ENCODE measurements at regions not wholly inside any gene's neighbourhood (a gene's known extent, or its start where the extent isn't known, plus 50 kb on each side); places are given as distances from the start of the nearest gene placed in this dataset.

DNA sequence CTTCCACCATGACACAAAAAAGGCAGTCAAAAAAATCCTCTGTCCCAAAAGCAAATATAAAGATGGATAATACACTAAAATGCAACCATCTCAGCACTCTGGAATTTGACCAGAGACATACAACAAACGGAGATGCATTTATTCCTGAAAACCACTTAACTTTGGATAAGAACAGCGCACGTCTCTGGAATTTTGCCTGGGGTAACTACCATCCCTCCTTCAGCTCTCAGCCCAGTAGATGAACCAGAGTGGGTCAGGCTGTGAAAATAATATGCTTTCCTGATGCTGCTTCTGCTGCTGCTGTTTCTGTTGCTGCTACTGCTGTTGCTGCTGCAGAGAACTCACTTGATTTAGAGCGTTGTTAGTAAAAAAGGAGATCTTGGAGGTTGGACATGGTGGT lies 133.8 kb upstream of the ACVR2A start:
- DNase-seq (ENCODE audit: low read depth in 2 of 2), result no peak

DNA sequence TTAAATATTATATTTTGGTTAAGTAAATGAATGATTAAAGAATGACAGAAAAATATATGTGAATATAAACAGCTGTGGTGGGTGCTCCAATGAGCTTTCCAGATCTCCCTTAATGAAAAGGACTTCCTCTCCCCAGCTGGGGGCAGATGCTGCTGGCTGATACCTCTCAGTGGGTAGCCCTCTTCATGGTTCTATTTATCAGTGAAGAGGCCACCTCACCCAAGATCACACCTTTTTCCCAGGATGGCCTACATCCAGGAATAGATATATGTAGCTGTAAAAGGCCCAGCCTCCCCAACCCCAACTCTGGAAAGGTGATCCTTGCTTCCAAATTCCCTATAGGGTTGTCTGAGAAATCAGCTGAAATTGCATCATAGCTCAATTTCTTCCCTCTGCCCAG lies 135.2 kb upstream of the ACVR2A start:
- DNase-seq (ENCODE audit: low read depth in 2 of 2), result no peak

DNA sequence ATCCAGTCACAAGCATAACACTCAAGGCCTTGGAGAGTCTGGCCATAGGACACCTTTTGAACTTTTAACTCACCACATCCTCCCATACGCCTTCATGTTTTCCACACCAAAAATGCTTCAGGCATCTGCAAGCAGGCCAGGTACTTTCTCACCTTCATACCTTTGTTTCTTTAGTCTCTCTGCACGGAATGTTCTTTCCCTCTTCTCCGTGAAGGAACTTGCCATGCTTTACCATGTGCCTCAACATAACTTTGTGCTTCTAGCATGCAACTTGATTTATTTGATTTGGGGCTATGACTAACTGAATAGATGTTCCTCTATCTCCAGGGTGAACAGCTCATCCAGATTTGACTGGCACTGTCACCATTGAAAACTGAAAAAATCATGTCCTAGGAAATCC lies 141.7 kb upstream of the ACVR2A start:
- no peak for DNase-seq (ENCODE audit: low read depth in 2 of 2)

DNA sequence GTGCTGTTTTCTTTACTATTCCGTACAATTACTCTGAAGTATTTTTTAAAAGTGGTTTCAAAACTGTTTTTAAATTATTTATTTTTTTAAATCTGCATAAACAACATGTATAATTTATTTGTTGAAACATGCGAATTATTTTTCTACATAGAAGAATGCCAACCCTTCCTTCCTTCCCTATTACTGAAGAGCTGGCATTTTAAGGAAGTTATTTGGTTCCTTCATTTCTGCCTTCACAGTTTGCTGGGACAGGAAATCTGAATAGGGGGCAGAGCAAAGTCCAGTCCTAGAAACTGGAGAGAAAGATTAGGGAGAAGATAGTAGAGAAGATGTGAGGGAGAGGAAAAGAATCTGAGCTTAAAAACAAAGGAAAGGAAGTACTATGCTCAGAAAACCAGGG lies 146.7 kb upstream of the ACVR2A start:
- no peak for DNase-seq (ENCODE audit: low read depth in 2 of 2)

DNA sequence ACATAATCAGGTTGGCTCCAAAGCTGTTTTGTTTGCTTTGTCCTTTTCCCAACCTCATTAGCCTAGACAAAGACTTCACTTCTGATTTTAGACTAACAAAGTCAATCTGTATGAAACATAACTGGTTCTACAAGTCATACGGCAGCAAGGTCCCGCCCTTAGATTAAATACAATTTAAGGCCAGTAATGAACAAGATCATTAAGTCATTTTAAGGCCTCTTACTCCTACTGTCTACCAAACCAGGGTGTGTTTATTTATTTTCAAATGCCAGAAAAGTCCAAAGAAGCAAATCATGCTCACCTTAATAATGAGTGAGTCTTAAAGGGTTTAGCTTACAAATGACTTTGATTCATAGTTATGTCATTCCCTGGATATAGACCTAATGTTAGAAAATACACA lies 148.4 kb upstream of the ACVR2A start:
- no peak for DNase-seq (ENCODE audit: low read depth in 2 of 2)

DNA sequence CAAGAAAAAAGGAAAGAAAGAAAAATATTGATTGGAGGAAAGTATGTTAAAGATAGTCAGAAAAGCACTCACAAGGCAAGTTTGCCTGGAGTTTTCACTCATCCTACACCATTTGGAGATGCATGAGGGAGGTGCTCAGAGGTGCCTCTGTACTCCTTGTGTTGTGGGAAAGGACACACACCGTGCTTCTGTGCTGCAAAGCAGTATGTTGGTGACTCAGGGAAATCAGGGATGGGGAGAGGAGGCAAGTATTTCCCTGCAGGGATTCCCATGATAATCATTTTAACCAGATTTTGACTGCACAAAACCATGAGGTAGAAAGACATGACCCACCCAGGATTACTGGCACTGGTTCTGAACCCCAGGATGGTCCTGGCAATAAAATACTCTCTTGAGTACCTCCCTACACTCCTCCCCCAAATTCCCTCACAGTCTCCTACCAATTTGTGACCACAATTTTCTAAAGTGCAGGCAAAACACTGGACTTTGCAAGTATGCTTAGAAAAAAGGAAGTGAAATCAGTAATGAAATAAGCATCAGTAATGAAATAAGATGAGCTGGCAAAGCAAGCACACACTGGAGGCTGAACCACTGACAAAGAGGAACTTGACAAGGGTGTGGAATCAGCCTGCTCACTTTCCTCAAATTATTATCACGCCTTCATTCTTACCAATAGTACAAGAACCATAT lies 155.5 kb upstream of the ACVR2A start:
- DNase-seq (ENCODE audit: low read depth in 2 of 2), result no peak

DNA sequence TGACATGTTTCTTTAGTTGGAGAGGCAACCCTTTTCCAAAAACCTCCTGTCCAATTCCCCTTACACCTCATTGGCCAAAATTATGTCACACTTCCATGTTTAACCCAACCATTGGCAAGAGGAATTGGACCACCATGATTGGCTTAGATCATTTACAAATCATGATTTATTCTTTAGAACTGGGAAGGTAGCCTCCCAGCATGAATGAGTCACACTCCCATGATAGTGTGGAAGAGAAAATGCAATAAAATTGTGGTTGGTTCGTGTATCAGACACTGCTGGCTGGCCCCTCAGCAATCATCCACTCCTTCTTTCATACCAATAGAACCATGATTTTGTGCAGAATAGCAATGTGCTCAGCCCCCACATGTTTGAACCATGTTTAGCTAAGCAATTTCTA lies 156.6 kb upstream of the ACVR2A start:
- DNase-seq (ENCODE audit: low read depth in 2 of 2), result no peak

DNA sequence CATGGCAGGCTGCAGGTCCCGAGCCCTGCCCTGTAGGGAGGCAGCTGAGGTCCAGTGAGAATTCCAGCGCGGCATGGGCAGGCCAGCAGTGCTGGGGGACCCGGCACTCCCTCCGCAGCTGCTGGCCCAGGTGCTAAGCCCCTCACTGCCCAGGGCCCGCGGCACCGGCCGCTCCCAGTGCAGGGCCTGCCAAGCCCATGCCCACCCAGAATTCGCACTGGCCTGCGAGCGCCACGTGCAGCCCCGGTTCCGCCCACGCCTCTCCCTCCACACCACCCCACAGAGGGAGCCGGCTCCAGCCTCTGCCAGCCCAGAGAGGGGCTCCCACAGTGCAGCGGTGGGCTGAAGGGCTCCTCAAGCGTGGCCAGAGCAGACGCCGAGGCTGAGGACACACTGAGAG lies 158.5 kb upstream of the ACVR2A start:
- DNase-seq (ENCODE audit: low read depth in 2 of 2), result no peak

DNA sequence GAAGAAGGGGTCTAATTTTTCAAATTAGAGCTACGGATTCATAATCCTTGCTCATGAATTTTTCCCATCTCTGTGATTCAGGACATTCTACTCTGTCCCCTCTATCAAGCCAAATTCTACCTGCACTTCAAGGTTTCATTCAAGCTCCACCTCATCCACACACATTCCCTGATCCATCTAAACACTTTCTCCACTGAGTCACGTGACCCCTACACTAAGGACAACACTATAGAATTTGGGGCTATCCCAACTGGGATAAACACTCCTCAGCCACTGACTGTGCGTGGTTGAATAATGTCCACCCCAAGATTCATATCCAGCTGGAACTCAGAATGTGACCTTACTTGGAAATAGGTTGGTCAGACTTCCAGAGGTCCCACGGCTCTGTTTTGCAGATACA lies 159.9 kb upstream of the ACVR2A start:
- DNase-seq (ENCODE audit: low read depth in 2 of 2), result no peak

DNA sequence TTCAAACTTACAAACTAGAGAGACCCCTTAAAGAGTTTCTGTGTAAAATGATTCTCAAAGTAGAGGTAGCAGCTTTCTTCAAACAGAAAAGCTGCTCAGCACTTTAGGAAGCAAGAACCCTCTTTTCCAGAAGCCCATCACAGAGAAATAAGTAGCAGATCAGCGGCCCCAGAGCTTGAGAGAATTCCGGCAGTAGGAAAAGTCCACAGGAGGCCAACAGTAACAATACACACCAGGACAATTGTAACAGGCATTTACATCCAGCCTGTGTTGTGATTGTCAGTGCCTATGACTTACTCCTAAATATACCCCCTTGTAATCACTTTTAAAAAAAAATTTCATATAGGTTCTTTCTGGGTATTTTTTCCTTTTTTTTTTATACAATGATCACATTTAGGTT lies 161.4 kb upstream of the ACVR2A start:
- DNase-seq (ENCODE audit: low read depth in 2 of 2), result no peak

DNA sequence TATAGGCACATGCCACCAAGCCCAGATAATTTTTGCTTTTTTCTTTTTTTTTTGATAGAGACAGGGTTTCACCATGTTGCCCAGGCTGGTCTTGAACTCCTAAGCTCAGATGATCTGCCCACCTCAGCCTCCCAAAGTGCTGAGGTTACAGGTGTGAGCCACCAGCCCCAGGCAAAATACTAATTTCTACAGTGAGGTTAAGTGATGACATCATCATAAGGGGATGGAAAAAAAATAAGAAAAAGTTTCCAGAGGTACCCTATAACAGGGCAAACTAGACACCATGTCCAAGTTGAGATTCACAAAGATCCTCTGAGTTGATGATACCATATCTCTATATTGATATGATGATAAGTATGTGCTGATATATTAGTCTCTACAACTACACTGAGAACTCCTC lies 163.7 kb upstream of the ACVR2A start:
- no peak for DNase-seq (ENCODE audit: low read depth in 2 of 2)

DNA sequence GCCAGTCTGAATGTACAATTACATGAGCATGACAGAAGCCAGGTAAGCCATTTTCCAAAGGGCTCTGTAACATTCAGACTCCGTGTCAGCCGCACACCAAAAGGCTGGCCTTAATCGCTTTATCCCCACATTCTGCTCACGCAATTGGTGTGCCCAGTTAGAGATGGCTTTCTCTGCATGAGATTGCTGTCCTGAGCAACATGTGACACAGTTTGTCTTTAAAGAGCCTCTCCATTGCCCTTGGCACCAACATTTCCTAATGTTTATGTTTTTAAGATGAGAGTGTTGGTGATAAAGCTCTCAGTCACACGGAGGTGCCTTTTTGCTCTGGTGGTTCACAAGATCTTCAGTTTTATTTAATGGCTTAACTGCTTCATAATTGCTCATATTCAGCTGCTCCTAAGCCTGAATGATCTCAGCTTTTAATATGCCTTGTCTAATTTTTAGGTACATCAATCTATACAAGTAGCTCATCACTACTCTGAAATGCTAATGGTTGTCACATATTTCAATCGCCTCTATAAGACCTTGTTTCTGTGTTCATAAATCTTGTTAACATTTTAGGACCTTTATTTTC lies 164.8 kb upstream of the ACVR2A start:
- no peak for DNase-seq (ENCODE audit: low read depth in 2 of 2)

DNA sequence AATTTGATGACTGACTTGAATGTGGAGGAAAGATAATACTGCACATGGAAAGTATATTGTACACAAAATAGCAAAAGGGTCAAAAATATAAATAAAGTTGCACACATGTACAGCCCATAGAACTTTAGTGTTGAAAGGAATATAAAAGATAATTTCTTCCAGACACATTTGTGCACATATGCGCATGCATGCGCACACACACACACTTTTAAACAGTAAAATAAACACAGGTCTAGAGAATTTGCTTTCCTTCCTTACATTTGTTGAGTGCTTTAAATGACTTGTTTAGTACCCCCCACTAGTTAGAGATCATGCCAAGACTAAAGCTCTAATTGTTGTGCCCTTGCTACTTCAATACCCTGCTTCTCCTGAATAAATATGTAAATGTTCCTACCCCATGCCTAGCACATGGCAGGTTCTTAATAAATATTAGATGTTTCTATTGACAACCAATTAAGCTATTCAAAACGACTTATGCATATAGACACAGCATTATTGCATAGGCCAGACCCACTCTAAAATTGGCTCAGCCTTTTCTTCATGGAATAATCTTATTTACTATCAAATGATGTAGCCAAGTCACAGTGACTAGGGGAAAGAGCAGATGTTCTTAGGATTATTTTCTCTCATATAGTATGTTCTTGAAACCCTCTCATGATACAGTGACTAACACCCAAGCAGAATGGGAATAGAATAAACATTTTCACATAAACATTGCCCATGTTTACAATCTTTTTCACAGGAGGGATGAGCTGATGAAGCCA lies 165.5 kb upstream of the ACVR2A start:
- DNase-seq (ENCODE audit: low read depth in 2 of 2), result no peak

DNA sequence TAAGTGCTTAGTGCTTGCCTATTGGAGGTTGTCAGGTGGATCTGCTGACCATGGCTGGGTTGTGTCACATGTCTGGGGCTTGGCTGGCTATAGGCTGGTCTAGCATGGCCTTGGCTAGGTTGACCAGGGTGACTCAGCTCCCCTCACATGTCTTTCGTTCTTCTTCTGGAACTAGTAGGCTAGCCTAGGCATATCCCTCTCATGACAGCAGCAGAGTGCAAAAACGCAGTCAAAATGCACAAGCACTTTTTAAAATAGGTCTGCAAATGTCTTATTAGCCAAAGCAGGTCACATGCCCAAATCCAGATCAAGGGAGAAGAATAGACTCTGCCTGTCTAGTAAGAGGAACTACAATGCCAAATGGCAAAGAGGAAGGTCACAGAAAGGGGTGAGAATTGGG lies 179.7 kb upstream of the ACVR2A start:
- no peak for DNase-seq (ENCODE audit: low read depth in 2 of 2)

DNA sequence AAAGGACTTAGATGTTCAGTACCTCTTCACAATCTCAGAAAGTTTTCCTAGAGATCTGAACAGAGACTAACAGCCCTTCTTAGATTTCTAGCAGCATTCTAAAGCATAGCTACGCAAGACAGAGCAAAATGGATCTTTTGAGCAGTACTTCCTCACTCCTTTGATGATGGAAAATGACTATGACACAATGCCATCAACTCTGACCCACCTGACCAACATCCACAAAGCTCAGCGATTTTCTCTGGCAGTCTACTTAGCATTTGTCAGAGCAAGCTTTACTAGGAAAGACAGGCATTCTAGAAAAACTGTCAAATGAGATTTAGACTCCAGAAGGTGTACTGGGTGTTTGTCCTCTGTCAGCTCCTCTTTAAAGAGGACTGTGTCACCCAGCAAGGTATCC lies 180.9 kb upstream of the ACVR2A start:
- no peak for DNase-seq (ENCODE audit: low read depth in 2 of 2)

DNA sequence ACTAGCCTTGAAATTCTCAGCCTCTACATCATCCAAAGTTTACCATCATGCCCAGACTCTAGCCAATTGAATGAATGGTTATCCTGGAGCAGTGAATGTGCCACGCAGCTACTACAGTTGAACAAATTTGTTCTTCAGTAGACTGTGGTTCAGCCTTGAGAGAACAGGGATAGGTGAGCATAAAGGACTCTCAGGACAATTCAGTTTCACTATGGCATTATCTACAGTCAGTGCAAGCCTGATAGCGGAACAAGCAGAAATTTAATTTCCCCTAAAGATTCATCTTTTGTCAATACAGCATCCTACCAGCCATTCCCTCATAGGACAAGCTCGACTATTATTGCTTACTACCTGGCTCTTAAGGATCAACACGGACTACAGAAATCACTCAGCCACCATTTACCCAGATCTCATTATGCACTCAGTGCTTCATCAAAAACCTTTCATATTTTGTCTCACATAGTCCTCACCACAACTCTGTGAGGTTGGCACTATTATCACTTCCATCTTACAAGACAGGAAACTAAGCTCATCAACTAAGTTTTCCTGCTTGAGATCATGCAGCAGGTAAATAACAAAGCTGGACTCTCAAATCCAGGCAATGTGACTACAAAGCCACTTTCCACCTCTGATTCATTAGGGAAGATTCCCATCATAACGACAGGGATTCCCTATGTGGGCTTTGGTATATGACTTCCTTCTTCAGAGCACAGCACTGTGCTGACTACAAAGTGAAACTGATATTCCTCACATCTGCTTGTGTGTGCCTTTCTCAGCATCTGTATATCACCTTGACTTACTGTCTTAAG lies 181.5 kb upstream of the ACVR2A start:
- DNase-seq (ENCODE audit: low read depth in 2 of 2), result no peak

DNA sequence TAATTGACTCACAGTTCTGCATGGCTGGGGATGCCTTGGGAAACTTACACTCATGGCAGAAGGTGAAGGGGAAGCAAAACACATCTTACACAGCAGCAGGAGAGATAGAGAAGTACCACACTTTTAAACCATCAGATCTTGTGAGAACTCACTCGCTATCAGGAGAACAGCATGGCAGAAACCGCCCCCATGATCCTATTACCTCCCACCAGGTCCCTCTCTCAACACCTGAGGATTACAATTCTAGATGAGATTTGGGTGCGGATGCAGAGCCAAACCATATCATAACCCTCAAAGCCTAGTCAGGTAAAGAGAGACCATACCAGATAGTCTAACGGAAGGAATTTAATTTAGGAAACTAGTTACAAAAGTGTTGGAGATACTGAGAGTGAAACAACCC lies 182.6 kb upstream of the ACVR2A start:
- DNase-seq (ENCODE audit: low read depth in 2 of 2), result no peak

DNA sequence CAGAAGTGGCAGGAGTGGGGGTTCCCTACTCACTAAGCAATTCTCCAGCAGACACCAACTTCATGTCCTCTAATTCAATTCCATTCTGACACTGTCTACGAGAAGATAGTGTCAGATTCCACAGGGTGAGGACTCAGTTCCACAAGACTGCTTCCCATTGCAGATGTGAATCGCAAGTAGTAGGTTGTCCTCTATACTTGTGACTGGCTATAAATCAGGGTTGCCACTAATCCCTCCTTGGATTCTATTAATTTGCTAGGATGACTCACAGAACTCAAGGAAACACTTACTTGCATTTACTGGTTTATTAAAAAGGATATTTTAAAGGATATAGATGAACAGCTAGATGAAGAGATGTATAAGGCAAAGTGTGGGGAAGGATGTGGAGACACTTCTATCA lies 184.1 kb upstream of the ACVR2A start:
- DNase-seq (ENCODE audit: low read depth in 2 of 2), result no peak

DNA sequence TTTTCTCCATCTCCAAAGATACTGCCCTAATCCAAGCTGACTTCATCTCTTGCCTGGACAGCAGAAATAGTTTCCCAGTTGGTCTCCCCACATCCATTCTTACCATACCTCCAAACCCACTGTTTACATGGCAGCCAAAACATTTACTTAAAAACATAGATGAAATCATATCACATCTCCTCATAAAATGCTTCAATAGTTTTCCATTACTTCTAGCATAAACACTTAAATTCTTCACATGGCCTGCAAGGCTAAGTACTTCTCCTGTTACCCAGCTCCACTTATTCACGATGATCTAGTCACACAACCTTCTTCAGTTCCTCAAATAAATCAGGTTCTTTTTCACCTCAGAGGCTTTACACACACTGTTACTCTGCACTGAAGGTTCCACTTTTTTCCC lies 185.8 kb upstream of the ACVR2A start:
- DNase-seq (ENCODE audit: low read depth in 2 of 2), result no peak

DNA sequence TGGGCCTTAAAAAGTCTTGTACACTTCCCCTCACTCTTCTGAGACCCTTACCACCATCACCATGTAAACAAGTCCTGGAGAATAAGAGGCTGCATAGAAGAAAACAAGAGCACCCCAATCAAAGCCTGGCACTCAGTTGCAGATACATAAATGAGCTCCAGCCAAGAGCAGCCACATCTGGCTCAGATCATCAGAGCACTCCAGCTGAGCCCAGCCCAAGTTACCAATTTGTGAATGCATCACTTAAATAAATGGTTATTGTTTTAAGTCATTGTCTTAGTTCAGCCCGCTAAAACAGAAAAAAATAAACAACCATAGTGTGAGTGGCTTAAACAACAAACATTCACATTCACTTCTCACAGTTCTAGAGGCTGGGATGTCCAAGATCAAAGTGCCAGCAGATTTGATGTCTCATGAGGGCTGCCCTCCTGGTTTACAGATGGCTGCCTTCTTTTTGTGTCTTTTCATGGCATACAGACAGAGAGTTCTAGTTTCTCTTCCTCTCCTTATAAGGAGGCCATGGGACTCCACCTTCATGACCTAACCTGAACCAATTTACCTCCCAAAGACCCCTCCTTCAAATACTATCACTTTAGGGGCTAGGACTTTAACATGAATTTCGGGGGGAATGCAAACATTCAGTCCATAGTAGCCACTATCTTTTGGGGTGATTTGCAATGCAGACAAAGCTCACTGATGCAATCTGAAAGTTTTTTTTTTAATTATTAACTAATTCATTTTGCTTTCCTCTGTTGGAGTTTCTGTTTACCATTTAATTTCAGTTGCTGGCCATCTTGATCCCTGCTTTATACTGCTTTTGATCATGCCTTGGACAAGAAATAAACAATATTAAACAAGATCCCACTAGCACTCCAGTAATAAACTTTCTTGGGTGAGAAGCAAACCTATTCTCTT lies 187.5 kb upstream of the ACVR2A start:
- DNase-seq (ENCODE audit: low read depth in 2 of 2), result no peak

DNA sequence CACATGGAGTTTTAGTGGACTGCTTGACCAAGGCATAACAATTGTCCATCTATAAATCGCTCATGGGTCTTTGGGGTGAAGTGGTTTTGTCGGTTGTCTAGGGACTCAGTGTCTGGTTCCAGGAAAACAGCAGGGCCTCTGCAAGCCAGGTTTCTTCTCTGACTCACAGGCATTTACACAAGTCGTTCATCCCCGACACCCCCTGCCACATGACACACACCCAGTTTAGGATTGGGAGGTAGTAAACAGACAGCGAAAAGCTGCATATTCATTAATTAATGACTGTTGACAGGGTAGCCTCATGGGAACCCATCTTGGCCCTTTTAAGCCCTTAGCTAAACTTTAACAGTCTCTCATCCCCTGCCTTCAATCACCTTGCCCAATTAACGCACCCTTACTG lies 194.8 kb upstream of the ACVR2A start:
- DNase-seq (ENCODE audit: low read depth in 2 of 2), result no peak

Data from lung microvascular endothelial cell (primary cell).